GM12878 (cell line): ENCODE measurements at regions not wholly inside any gene's neighbourhood (a gene's known extent, or its start where the extent isn't known, plus 50 kb on each side); places are given as distances from the start of the nearest gene placed in this dataset.

Experiments
- ATF2 ChIP-seq: IDR thresholded peaks from 2 replicates; pipeline ENCODE4 v1.6.1; 2012; ENCODE audit warnings: low read length, inconsistent platforms
- CTCF ChIP-seq, 3 experiments: IDR thresholded peaks in 2 of 3; conservative IDR thresholded peaks in 1 of 3; 2 replicates each; pipeline ENCODE4 v1.5.1; 2011; ENCODE audit warnings: low read depth in 3 of 3, low read length in 3 of 3, mild to moderate bottlenecking in 3 of 3, control low read depth in 2 of 3, moderate library complexity in 2 of 3, inconsistent platforms in 1 of 3, mixed read lengths in 1 of 3; ENCODE audit not compliant: control insufficient read depth in 2 of 3, insufficient read depth in 1 of 3; ENCODE audit errors: extremely low read depth in 1 of 3
- EP300 ChIP-seq, 2 experiments: fragments of 150-350 bp in 1 of 2; IDR thresholded peaks; 2 replicates each; pipeline ENCODE4 v1.6.1; 2011 to 2012; ENCODE audit warnings: low read depth in 2 of 2, low read length in 2 of 2, borderline replicate concordance in 1 of 2, improper control_type of control experiment in 1 of 2, inconsistent platforms in 1 of 2; ENCODE audit not compliant: control insufficient read depth in 1 of 2
- HDGF ChIP-seq: fragments of 450-650 bp; IDR thresholded peaks from 2 replicates; pipeline ENCODE4 v1.6.1; 2016; ENCODE audit warnings: antibody characterized with exemption
- MXI1 ChIP-seq: fragments of 150-350 bp; IDR thresholded peaks from 2 replicates; pipeline ENCODE4 v1.6.1; 2011; ENCODE audit warnings: low read depth, mild to moderate bottlenecking, inconsistent platforms, low read length, improper control_type of control experiment
- NBN ChIP-seq: fragments of 450-650 bp; IDR thresholded peaks from 2 replicates; pipeline ENCODE4 v1.6.1; 2016
- TAF1 ChIP-seq: IDR thresholded peaks from 2 replicates; pipeline ENCODE4 v1.6.1; 2011; ENCODE audit warnings: mild to moderate bottlenecking, low read depth, low read length, borderline replicate concordance
- ZNF622 ChIP-seq: fragments of 450-650 bp; IDR thresholded peaks from 2 replicates; pipeline ENCODE4 v1.6.1; 2017; ENCODE audit warnings: mild to moderate bottlenecking, inconsistent platforms

- TF ChIP-seq HDGF (no peak), ZNF622 (no peak), TAF1 (no peak), NBN (no peak), CTCF (IDR thresholded peaks at IDR 0.05 in 2 of 3, conservative IDR thresholded peaks at IDR 0.05 in 1 of 3; ENCODE audit: control insufficient read depth in 2 of 3, extremely low read depth in 1 of 3, insufficient read depth in 1 of 3, low read depth in 3 of 3, low read length in 3 of 3) (no peak), EP300 (IDR thresholded peaks at IDR 0.05; ENCODE audit: borderline replicate concordance in 1 of 2, control insufficient read depth in 1 of 2, low read depth in 2 of 2, low read length in 2 of 2) (no peak), MXI1 (no peak), ATF2 (no peak)
These were observed 144.5 kb downstream of the TM2D1 start for GRCh38 chr1:61580417-61580816.
